ENCODE measurements at regions not wholly inside any gene's neighbourhood (a gene's known extent, or its start where the extent isn't known, plus 50 kb on each side); places are given as distances from the start of the nearest gene placed in this dataset.

- 85 to 89% methylated on average over 1 of the region's 1 CpG for WGBS, 2 donors
- Histone ChIP-seq H3K27me3 (no peaks in the 10 kb centered on the region), H3K36me3 (no peaks in the 10 kb centered on the region), H3K4me1 (no peaks in the 10 kb centered on the region), H3K27ac (no peak overlapping the region), H3K9me3 (no peaks in the 10 kb centered on the region), H3K4me3 (no peak overlapping the region)
- ATAC-seq, result no peak
- intact Hi-C loops (cut with DNase I), result no loop called here
- FAIRE-seq, result no peak
- DNase-seq, result no peak
- TF ChIP-seq CTCF (IDR thresholded peaks at IDR 0.05), result no peak
Observed at GRCh38 chr6:11346516-11346915, 114.0 kb upstream of the NEDD9 start.

GRCh38 chr6:11345536-11345935 is 113.1 kb upstream of the NEDD9 start:
- intact Hi-C loops (cut with DNase I), result no loop called here
- no peak for FAIRE-seq

GRCh38 chr6:11343963-11344723 is 111.7 kb upstream of the NEDD9 start:
- Histone ChIP-seq H3K27me3 (no peaks in the 10 kb centered on the region), H3K9me3 (no peaks in the 10 kb centered on the region), H3K4me3 (no peak overlapping the region), H3K27ac (no peak overlapping the region), H3K36me3 (no peaks in the 10 kb centered on the region), H3K4me1 (no peaks in the 10 kb centered on the region)
- TF ChIP-seq CTCF (IDR thresholded peaks at IDR 0.05), result no peak
- ATAC-seq (peak in 3 of 4 donors; percentile 60 to 85 (median 70)), FAIRE-seq (no peak), DNase-seq (no peak)
- WGBS, 2 donors, result 58 to 63% methylated on average over 6 of the region's 6 CpGs
- intact Hi-C loops (cut with DNase I), result no loop called here

More at GRCh38 chr6:11345536-11345935, 113.1 kb upstream of the NEDD9 start:
- TF ChIP-seq CTCF (IDR thresholded peaks at IDR 0.05), result no peak
- no peak for ATAC-seq
- WGBS, 2 donors, result 79 to 81% methylated on average over 5 of the region's 5 CpGs
- Histone ChIP-seq H3K36me3 (no peaks in the 10 kb centered on the region), H3K4me3 (no peak overlapping the region), H3K4me1 (no peaks in the 10 kb centered on the region), H3K27me3 (no peaks in the 10 kb centered on the region), H3K9me3 (no peaks in the 10 kb centered on the region), H3K27ac (no peak overlapping the region)
- no peak for DNase-seq

- Histone ChIP-seq H3K4me3 (no peak overlapping the region), H3K27me3 (no peaks in the 10 kb centered on the region), H3K36me3 (no peaks in the 10 kb centered on the region), H3K27ac (no peak overlapping the region), H3K4me1 (no peaks in the 10 kb centered on the region), H3K9me3 (no peaks in the 10 kb centered on the region)
- intact Hi-C loops (cut with DNase I), result no loop called here
- FAIRE-seq (no peak), DNase-seq (no peak), ATAC-seq (no peak)
- TF ChIP-seq CTCF (IDR thresholded peaks at IDR 0.05), result no peak
- WGBS, 2 donors, result 74 to 87% methylated on average over 2 of the region's 2 CpGs
Observed at GRCh38 chr6:11341867-11342266, 109.4 kb upstream of the NEDD9 start.

GRCh38 chr6:11341303-11341702 is 108.8 kb upstream of the NEDD9 start:
- no peak for FAIRE-seq
- no peaks in the 10 kb centered on the region for H3K36me3 ChIP-seq
- no peaks in the 10 kb centered on the region for H3K4me1 ChIP-seq
- no peak overlapping the region for H3K4me3 ChIP-seq
- no peak for DNase-seq
- TF ChIP-seq CTCF (IDR thresholded peaks at IDR 0.05), result no peak
- H3K27ac ChIP-seq, result no peak overlapping the region
- no peak for ATAC-seq
- H3K27me3 ChIP-seq, result no peaks in the 10 kb centered on the region
- 73 to 84% methylated on average over 3 of the region's 3 CpGs for WGBS, 2 donors
- intact Hi-C loops (cut with DNase I), result no loop called here
- H3K9me3 ChIP-seq, result no peaks in the 10 kb centered on the region

Data from pancreas (tissue), 10 donors.